Ascending aorta (tissue), 2 donors: ENCODE measurements at regions not wholly inside any gene's neighbourhood (a gene's known extent, or its start where the extent isn't known, plus 50 kb on each side); places are given as distances from the start of the nearest gene placed in this dataset.

ENCODE experiments used
- DNase-seq, 2 donors: peaks; one replicate each; pipeline ENCODE4 v3.0.0-alpha.2; 2019; ENCODE audit warnings: low spot score in 2 of 2
- H3K27ac ChIP-seq, 2 donors: fragments of 200-600 bp; sonication (generic); one replicate each; pipeline ENCODE4 v1.5.1; 2016 to 2017; ENCODE audit warnings: mild to moderate bottlenecking in 1 of 2
- H3K27me3 ChIP-seq: fragments of 200-600 bp; sonication (generic); one replicate; pipeline ENCODE4 v1.5.1; 2017
- H3K36me3 ChIP-seq, 2 donors: fragments of 200-600 bp; sonication (generic); one replicate each; pipeline ENCODE4 v1.5.1; 2016
- H3K4me1 ChIP-seq, 2 donors: fragments of 200-600 bp; sonication (generic); one replicate each; pipeline ENCODE4 v1.5.1; 2016 to 2017; ENCODE audit warnings: mild to moderate bottlenecking in 1 of 2
- H3K4me3 ChIP-seq, 2 donors: fragments of 200-600 bp; sonication (generic); one replicate each; pipeline ENCODE4 v1.5.1; 2016 to 2017; ENCODE audit warnings: mild to moderate bottlenecking in 1 of 2
- H3K9me3 ChIP-seq, 2 donors: fragments of 200-600 bp; sonication (generic); one replicate each; pipeline ENCODE4 v1.5.1; 2016
- intact Hi-C: fragments of 100-400 bp; cut with DNase I; formaldehyde crosslinking; loops from one replicate; pipeline ENCODE4 v1.15.1; 2023
- TF ChIP-seq, protein P1 (sequence below), 3 experiments: fragments of 200-600 bp in 2 of 3; fragments of 450-650 bp in 1 of 3; sonication (generic) in 2 of 3; IDR thresholded peaks; one replicate each; pipeline ENCODE4 v1.5.1; 2016 to 2019; ENCODE audit warnings: antibody characterized with exemption in 3 of 3, mild to moderate bottlenecking in 1 of 3, moderate library complexity in 1 of 3

DNA sequence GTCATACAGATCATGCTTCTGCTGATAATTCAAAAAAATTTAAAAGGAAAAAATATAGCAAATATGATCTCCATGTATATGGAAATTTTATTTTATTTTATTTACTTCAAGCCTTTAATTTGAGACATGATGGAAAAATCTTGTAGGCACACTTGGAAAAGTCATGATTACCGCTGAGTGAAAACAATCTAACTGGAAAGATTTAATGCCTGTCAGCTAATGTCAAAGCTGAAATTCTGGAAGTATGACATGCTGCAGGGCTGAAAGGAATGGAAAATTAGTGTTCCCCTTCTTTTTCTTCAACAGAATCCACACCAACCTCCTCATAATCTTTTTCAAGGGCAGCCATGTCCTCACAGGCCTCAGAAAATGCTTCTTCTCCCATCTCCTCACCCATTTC, 58.2 kb downstream of the RPRM start:
- intact Hi-C loops: no loop called here

DNA sequence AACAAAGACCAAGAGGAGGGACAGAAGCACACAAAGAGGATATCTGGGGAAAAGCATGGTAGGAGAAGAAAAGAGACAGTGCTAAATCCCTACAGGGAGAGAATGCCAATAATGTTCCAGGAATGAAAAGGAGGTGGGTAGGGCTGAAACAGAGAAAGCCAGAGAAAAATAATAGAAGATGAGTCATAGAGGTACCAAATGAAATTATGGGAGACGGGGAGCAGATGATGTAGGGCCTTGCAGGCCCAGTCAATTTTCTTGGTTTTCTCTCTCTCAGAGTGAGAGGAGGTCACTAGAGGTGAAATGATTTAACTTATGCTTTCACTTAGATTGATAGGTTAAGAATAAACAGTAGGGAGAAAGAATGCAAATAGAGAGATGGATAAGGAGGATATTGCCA, 61.5 kb downstream of the RPRM start:
- Histone ChIP-seq H3K9me3 (no peaks in the 10 kb centered on the region), H3K27me3 (no peaks in the 10 kb centered on the region), H3K36me3 (no peaks in the 10 kb centered on the region), H3K4me1 (no peaks in the 10 kb centered on the region), H3K4me3 (no peak overlapping the region), H3K27ac (no peak overlapping the region)
- intact Hi-C loops: no loop called here
- TF ChIP-seq, protein P1, sequence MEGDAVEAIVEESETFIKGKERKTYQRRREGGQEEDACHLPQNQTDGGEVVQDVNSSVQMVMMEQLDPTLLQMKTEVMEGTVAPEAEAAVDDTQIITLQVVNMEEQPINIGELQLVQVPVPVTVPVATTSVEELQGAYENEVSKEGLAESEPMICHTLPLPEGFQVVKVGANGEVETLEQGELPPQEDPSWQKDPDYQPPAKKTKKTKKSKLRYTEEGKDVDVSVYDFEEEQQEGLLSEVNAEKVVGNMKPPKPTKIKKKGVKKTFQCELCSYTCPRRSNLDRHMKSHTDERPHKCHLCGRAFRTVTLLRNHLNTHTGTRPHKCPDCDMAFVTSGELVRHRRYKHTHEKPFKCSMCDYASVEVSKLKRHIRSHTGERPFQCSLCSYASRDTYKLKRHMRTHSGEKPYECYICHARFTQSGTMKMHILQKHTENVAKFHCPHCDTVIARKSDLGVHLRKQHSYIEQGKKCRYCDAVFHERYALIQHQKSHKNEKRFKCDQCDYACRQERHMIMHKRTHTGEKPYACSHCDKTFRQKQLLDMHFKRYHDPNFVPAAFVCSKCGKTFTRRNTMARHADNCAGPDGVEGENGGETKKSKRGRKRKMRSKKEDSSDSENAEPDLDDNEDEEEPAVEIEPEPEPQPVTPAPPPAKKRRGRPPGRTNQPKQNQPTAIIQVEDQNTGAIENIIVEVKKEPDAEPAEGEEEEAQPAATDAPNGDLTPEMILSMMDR (IDR thresholded peaks at IDR 0.05): no peak
- DNase-seq: no peak

More for the DNA sequence above, 58.2 kb downstream of the RPRM start:
- DNase-seq: no peak
- H3K27me3 ChIP-seq: no peaks in the 10 kb centered on the region
- TF ChIP-seq, protein P1 (IDR thresholded peaks at IDR 0.05): no peak
- no peak overlapping the region for H3K27ac ChIP-seq
- no peaks in the 10 kb centered on the region for H3K4me1 ChIP-seq
- H3K4me3 ChIP-seq: no peak overlapping the region
- H3K36me3 ChIP-seq: no peaks in the 10 kb centered on the region
- H3K9me3 ChIP-seq: no peaks in the 10 kb centered on the region

DNA sequence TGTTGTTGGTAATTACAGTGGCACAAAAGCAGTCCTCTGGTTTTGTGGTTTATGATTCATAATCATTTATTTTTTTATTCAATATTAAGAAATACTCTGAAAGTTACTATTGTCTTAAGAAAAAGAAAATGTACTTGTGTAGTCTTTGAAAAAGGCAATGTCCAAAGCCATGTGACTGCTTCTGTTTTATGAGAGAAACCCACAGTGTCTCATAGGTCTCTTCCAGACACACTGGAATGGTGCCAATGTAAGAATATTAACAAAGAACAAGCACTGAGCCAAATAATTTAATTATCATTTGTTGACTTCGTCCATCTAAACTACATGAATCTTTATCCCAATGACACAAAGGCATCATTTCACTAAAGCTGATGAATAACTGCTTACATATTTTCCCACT, 62.5 kb downstream of the RPRM start:
- no peaks in the 10 kb centered on the region for H3K27me3 ChIP-seq
- H3K4me1 ChIP-seq: no peaks in the 10 kb centered on the region
- no peaks in the 10 kb centered on the region for H3K9me3 ChIP-seq
- no peak overlapping the region for H3K27ac ChIP-seq
- no peak overlapping the region for H3K4me3 ChIP-seq
- TF ChIP-seq, protein P1 (IDR thresholded peaks at IDR 0.05): no peak
- no peaks in the 10 kb centered on the region for H3K36me3 ChIP-seq
- DNase-seq: no peak
- intact Hi-C loops: no loop called here

DNA sequence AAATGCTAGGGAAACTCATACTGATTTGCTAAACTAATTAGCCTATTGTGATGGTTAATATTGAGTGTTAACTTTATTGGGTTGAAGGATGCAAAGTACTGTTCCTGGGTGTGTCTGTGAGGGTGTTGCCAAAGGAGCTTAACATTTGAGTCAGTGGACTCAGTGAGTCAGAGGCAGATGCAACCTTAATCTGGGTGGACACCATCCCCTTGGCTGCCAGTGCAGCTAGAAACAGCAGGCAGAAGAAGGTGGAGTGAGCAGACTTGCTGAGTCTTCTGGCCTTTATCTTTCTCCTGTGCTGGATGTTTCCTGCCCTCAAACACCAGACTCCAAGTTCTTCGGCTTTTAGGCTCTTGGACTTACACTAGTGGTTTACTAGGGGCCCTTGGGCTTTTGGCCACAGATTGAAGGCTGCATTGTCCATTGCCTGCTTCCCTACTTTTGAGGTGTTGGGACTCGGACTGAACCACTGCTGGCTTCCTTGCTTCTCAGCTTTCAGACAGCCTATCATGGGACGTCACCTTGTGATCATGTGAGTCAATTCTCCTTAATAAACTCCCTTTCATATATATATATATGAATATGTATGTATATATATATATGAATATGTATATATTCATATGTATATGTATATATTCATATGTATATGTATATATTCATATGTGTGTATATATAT, 69.7 kb downstream of the RPRM start:
- Histone ChIP-seq H3K27ac (no peak overlapping the region), H3K4me3 (no peak overlapping the region), H3K9me3 (no peaks in the 10 kb centered on the region), H3K27me3 (no peaks in the 10 kb centered on the region), H3K36me3 (no peaks in the 10 kb centered on the region), H3K4me1 (no peaks in the 10 kb centered on the region)
- TF ChIP-seq, protein P1 (IDR thresholded peaks at IDR 0.05): no peak
- DNase-seq: no peak
- intact Hi-C loops: no loop called here

DNA sequence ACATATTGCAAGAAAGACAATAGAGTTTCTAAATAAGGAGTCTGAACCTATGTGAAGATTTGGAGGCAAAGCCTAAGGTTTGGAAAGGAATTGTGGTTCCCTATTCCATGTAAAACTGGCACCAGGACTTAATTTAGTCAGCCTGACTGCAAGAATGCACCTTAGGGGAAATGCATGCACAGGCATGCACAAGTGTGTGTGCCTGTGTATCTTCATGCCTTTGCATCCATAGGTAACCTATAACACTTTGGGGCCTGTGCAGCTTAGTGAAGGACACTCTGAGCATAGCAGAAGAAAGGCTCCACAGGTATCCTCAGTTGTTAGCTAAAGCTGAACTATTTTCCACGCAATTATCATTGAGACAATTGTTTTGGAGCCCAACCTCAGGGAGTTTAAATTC, 73.4 kb downstream of the RPRM start:
- H3K27me3 ChIP-seq: no peaks in the 10 kb centered on the region
- H3K4me3 ChIP-seq: no peak overlapping the region
- TF ChIP-seq, protein P1 (IDR thresholded peaks at IDR 0.05): no peak
- no peaks in the 10 kb centered on the region for H3K9me3 ChIP-seq
- H3K4me1 ChIP-seq: no peaks in the 10 kb centered on the region
- no peak overlapping the region for H3K27ac ChIP-seq
- intact Hi-C loops: no loop called here
- no peak for DNase-seq
- H3K36me3 ChIP-seq: no peaks in the 10 kb centered on the region

DNA sequence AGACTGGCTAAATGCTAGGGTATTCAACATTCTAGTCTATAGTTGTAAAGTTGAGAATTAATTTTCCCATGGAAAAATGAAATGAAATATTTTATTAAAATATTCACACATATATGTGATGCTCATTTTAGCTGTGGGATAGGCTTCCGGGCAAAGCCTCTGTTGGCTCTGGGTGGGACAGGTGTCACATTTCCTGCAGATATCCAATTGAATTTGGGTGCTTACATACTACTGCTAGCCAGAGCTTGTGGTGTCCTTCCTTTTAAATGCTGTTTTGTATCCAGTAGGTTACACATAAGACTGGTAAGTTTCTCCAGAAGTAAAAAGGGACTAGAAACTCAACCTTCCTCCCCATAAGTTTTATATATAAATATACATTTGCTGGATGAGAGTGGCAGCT, 73.8 kb downstream of the RPRM start:
- no peaks in the 10 kb centered on the region for H3K36me3 ChIP-seq
- no peaks in the 10 kb centered on the region for H3K9me3 ChIP-seq
- H3K27ac ChIP-seq: no peak overlapping the region
- H3K4me1 ChIP-seq: no peaks in the 10 kb centered on the region
- intact Hi-C loops: no loop called here
- TF ChIP-seq, protein P1 (IDR thresholded peaks at IDR 0.05): no peak
- H3K4me3 ChIP-seq: no peak overlapping the region
- H3K27me3 ChIP-seq: no peaks in the 10 kb centered on the region
- no peak for DNase-seq
